Esophagus squamous epithelium (tissue), 4 donors: ENCODE measurements at regions not wholly inside any gene's neighbourhood (a gene's known extent, or its start where the extent isn't known, plus 50 kb on each side); places are given as distances from the start of the nearest gene placed in this dataset.

Experiments
- CTCF ChIP-seq, 6 experiments: fragments of 450-650 bp in 4 of 6; fragments of 200-600 bp in 2 of 6; sonication (generic) in 2 of 6; IDR thresholded peaks; one replicate each; pipeline ENCODE4 v1.5.1; 2016 to 2019; ENCODE audit warnings: antibody characterized with exemption in 6 of 6, mild to moderate bottlenecking in 4 of 6, moderate library complexity in 4 of 6
- POLR2A ChIP-seq, 4 donors: fragments of 450-650 bp; IDR thresholded peaks; one replicate each; pipeline ENCODE4 v1.6.1; 2017; ENCODE audit warnings: antibody characterized with exemption in 4 of 4, mild to moderate bottlenecking in 4 of 4, moderate library complexity in 3 of 4

DNA sequence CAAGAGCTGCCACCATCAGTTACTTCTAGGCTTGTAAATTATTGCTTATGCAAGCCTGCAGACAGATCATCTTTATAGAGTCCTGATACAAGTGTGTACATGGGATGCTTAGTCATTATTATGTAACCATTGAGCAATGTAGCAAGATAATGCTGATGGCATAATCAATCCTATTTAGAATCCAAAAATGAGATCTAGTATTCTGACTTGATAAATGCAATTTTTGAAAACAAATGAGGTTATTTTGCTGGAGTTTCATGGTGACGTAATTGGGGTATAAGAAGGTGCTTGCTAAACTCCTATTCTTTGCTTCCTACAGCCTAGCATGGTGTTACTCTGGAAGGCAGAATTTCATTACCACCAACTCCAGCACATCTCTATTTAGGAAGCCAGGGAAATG lies 801.7 kb upstream of the PRMT6 start:
- TF ChIP-seq CTCF (IDR thresholded peaks at IDR 0.05) (no peak), POLR2A (IDR thresholded peaks at IDR 0.05) (no peak)
